Coronary artery (tissue), 2 donors: ENCODE measurements at regions not wholly inside any gene's neighbourhood (a gene's known extent, or its start where the extent isn't known, plus 50 kb on each side); places are given as distances from the start of the nearest gene placed in this dataset.

Experiments used
- DNase-seq: peaks from one replicate; pipeline ENCODE4 v3.0.0-alpha.2; 2017; ENCODE audit warnings: low spot score
- H3K27ac ChIP-seq, 2 donors: fragments of 200-600 bp; sonication (generic); one replicate each; pipeline ENCODE4 v1.5.1; 2016 to 2019
- H3K4me3 ChIP-seq: fragments of 200-600 bp; sonication (generic); 2 replicates; pipeline ENCODE4 v1.5.1; 2016; ENCODE audit warnings: mild to moderate bottlenecking, moderate library complexity
- CTCF ChIP-seq: fragments of 200-600 bp; sonication (generic); IDR thresholded peaks from one replicate; pipeline ENCODE4 v1.5.1; 2019; ENCODE audit warnings: antibody characterized with exemption

GRCh38 chr10:44083719-44084400 lies 301.0 kb downstream of the CXCL12 start:
- no peak for TF ChIP-seq CTCF
- no peak for DNase-seq
- Histone ChIP-seq H3K4me3 (no peak overlapping the region), H3K27ac (no peak overlapping the region)

GRCh38 chr10:44071479-44071878 lies 313.4 kb downstream of the CXCL12 start:
- Histone ChIP-seq H3K4me3 (no peak overlapping the region), H3K27ac (peak overlapping the region in 1 of 2 donors; percentile 54)
- no peak for DNase-seq
- no peak for TF ChIP-seq CTCF

- TF ChIP-seq CTCF = no peak
- DNase-seq = no peak
Measured at GRCh38 chr10:44070282-44070681, 314.6 kb downstream of the CXCL12 start.

GRCh38 chr10:44069573-44069972 lies 315.3 kb downstream of the CXCL12 start:
- no peak overlapping the region for H3K4me3 ChIP-seq
- TF ChIP-seq CTCF = no peak
- H3K27ac ChIP-seq = peak overlapping the region in 1 of 2 donors; percentile 67
- DNase-seq = no peak

More at GRCh38 chr10:44070282-44070681, 314.6 kb downstream of the CXCL12 start:
- Histone ChIP-seq H3K27ac (peak overlapping the region in 1 of 2 donors; percentile 56), H3K4me3 (no peak overlapping the region)

- TF ChIP-seq CTCF = no peak
- Histone ChIP-seq H3K27ac (peak overlapping the region; percentile 37 to 67), H3K4me3 (no peak overlapping the region)
Measured at GRCh38 chr10:44068716-44069482, 316.0 kb downstream of the CXCL12 start.

GRCh38 chr10:44067432-44067831 lies 317.5 kb downstream of the CXCL12 start:
- H3K27ac ChIP-seq = no peak overlapping the region
- DNase-seq = no peak
- no peak overlapping the region for H3K4me3 ChIP-seq
- TF ChIP-seq CTCF = no peak

More at GRCh38 chr10:44068716-44069482, 316.0 kb downstream of the CXCL12 start:
- DNase-seq = no peak
